A673 (cell line): ENCODE measurements at regions not wholly inside any gene's neighbourhood (a gene's known extent, or its start where the extent isn't known, plus 50 kb on each side); places are given as distances from the start of the nearest gene placed in this dataset.

Source experiments
- BruUV-seq: library from RNA; stranded (reverse); fragments of 400-500 nt; replicated peaks from 2 replicates; lab custom pipeline; 2021; lab: Mats Ljungman, UMichigan
- CTCF ChIA-PET: fragments of 300-600 bp; sonication (Branson Sonifier 250); formaldehyde crosslinking; loops from one replicate; lab custom pipeline; 2022; ENCODE audit warnings: antibody characterized with exemption; lab: Charles Lee
- POLR2A ChIA-PET: fragments of 300-600 bp; sonication (Branson Sonifier 250); formaldehyde crosslinking; loops from one replicate; lab custom pipeline; 2022; ENCODE audit warnings: antibody characterized with exemption; ENCODE audit not compliant: low non-redundant PET; lab: Charles Lee
- DNase-seq: peaks from one replicate; pipeline ENCODE4 v3.0.0-alpha.2; 2015; ENCODE audit warnings: low spot score
- H3K27ac ChIP-seq: fragments of 200-600 bp; sonication (generic); 2 replicates; pipeline ENCODE4 v1.5.1; 2016; ENCODE audit warnings: mixed run types, low read depth, mild to moderate bottlenecking, mixed read lengths, antibody characterized with exemption, low read length; ENCODE audit not compliant: poor library complexity, severe bottlenecking
- H3K27me3 ChIP-seq: fragments of 200-600 bp; sonication (generic); replicated peaks from 2 replicates; pipeline ENCODE4 v1.6.1; 2017; ENCODE audit warnings: mixed run types, low read depth, mild to moderate bottlenecking, mixed read lengths, antibody characterized with exemption, low read length; ENCODE audit not compliant: insufficient read depth, poor library complexity
- H3K36me3 ChIP-seq: fragments of 200-600 bp; sonication (generic); 2 replicates; pipeline ENCODE4 v1.6.1; 2016; ENCODE audit warnings: mixed run types, mild to moderate bottlenecking, mixed read lengths, antibody characterized with exemption, low read length; ENCODE audit not compliant: insufficient read depth, poor library complexity, severe bottlenecking
- H3K4me1 ChIP-seq: fragments of 200-600 bp; sonication (generic); 2 replicates; pipeline ENCODE4 v1.6.1; 2017; ENCODE audit warnings: mixed run types, mild to moderate bottlenecking, mixed read lengths, antibody characterized with exemption, low read length; ENCODE audit not compliant: insufficient read depth, poor library complexity, severe bottlenecking
- H3K4me3 ChIP-seq: fragments of 200-600 bp; sonication (generic); 2 replicates; pipeline ENCODE4 v1.5.1; 2016; ENCODE audit warnings: low read depth, mixed run types, mild to moderate bottlenecking, mixed read lengths, low read length; ENCODE audit not compliant: poor library complexity, severe bottlenecking
- H3K9me3 ChIP-seq: fragments of 200-600 bp; sonication (generic); 2 replicates; pipeline ENCODE4 v1.6.1; 2016; ENCODE audit warnings: mixed run types, low read depth, mild to moderate bottlenecking, mixed read lengths, antibody characterized with exemption, low read length; ENCODE audit not compliant: poor library complexity, severe bottlenecking
- EZH2 ChIP-seq: fragments of 200-600 bp; sonication (generic); IDR thresholded peaks from 2 replicates; pipeline ENCODE4 v1.6.1; 2017; ENCODE audit warnings: borderline replicate concordance, low read depth, mild to moderate bottlenecking, mixed read lengths, antibody characterized with exemption, low read length; ENCODE audit not compliant: poor library complexity, severe bottlenecking
- intact Hi-C: fragments of 100-400 bp; cut with micrococcal nuclease; formaldehyde crosslinking; loops from one replicate; pipeline ENCODE4 v1.10.0; 2022; ENCODE audit not compliant: unreplicated experiment
- TF ChIP-seq, protein P1 (sequence below): fragments of 300-800, 200-600 bp; sonication (generic); conservative IDR thresholded peaks from 2 replicates; pipeline ENCODE4 v1.5.1; 2017; ENCODE audit warnings: low read depth, mild to moderate bottlenecking, antibody characterized with exemption, low read length, moderate library complexity, mixed read lengths

DNA sequence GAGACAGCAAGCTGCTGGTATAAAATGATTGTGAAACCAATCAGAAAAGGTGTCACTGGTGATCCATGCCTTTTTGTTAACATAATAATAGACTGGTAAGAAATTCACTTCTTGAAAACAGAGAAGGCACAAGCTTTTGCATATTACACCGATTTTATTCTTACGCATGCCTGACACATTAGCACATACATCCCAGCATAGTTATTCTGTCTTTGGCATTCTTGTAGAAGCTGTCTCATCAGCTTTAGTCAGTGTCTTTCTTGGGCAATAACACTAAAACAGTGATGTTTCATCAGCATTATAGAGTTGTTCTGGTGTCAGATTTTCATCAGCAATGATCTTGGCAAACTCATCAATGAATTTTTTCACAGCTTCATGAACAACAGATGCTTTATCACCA, 283.4 kb upstream of the TMTC1 start:
- TF ChIP-seq, protein P1, sequence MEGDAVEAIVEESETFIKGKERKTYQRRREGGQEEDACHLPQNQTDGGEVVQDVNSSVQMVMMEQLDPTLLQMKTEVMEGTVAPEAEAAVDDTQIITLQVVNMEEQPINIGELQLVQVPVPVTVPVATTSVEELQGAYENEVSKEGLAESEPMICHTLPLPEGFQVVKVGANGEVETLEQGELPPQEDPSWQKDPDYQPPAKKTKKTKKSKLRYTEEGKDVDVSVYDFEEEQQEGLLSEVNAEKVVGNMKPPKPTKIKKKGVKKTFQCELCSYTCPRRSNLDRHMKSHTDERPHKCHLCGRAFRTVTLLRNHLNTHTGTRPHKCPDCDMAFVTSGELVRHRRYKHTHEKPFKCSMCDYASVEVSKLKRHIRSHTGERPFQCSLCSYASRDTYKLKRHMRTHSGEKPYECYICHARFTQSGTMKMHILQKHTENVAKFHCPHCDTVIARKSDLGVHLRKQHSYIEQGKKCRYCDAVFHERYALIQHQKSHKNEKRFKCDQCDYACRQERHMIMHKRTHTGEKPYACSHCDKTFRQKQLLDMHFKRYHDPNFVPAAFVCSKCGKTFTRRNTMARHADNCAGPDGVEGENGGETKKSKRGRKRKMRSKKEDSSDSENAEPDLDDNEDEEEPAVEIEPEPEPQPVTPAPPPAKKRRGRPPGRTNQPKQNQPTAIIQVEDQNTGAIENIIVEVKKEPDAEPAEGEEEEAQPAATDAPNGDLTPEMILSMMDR: no peak
- no peak for TF ChIP-seq EZH2
- H3K4me1 ChIP-seq: no peaks in the 10 kb centered on the region
- no peak overlapping the region for H3K4me3 ChIP-seq
- no peaks in the 10 kb centered on the region for H3K36me3 ChIP-seq
- no peaks in the 10 kb centered on the region for H3K27me3 ChIP-seq
- no TSS peak for BruUV-seq
- POLR2A ChIA-PET: no interaction called here
- intact Hi-C loops: no loop called here
- no peaks in the 10 kb centered on the region for H3K9me3 ChIP-seq
- CTCF ChIA-PET: no interaction called here
- no peak overlapping the region for H3K27ac ChIP-seq
- DNase-seq: no peak

DNA sequence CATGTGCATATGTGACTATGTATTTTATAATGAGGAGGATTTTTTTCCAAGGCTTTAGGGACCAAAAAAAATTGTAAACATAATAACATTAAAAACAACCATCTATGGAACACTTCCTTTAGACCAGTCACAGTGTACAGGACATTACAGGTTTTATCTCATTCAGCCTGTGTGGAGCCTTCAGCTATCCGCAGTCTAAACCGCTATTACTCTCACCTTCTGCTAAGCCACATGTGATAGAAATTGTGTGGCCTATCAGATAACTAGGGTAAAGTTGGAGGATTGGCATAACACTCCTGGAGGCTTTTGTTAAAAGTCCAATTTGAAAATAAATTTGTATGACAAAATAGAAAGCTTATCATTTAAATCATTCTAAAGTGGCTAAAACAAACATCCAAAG, 281.2 kb upstream of the TMTC1 start:
- BruUV-seq: no TSS peak
- no peak for DNase-seq
- Histone ChIP-seq H3K4me3 (no peak overlapping the region), H3K4me1 (no peaks in the 10 kb centered on the region), H3K36me3 (no peaks in the 10 kb centered on the region), H3K27me3 (no peaks in the 10 kb centered on the region), H3K27ac (no peak overlapping the region), H3K9me3 (no peaks in the 10 kb centered on the region)
- TF ChIP-seq EZH2: no peak
- TF ChIP-seq, protein P1: no peak
- POLR2A ChIA-PET: no interaction called here
- intact Hi-C loops: no loop called here
- CTCF ChIA-PET: no interaction called here

DNA sequence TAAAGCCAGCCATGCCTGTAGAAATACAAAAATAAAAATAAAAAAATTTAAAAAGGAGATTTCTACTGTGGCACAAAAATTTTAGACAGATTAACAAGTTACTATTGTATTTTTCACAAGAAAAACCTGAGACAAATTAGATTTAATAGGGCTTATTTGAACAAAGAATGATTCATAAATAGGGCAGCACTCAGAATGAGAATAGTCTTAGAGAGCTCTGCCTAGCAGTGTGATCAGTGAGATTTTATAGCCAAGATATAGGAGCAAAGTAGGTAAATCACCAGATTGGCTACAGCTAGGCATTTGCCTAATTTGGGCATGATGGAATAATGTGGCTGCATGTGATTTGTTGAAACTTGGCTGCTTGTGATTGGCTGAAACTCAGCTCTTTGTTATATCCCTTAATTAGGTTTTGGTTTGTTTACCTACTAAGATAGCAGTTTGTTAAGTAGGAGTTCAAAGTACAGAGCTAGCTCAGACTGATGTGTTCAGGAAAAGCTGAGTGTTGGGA, 279.7 kb upstream of the TMTC1 start:
- intact Hi-C loops: no loop called here
- no peak overlapping the region for H3K4me3 ChIP-seq
- H3K27ac ChIP-seq: no peak overlapping the region
- no peaks in the 10 kb centered on the region for H3K36me3 ChIP-seq
- no peaks in the 10 kb centered on the region for H3K4me1 ChIP-seq
- ChIA-PET CTCF (interaction anchor here (0.5 kb wide), 1 partner anchor 397 kb away, joined by 5 read pairs; no protein-coding TSS in a partner anchor), POLR2A (no interaction called here)
- no peak for DNase-seq
- TF ChIP-seq EZH2: no peak
- TF ChIP-seq, protein P1: no peak
- H3K9me3 ChIP-seq: no peaks in the 10 kb centered on the region
- BruUV-seq: no TSS peak
- no peaks in the 10 kb centered on the region for H3K27me3 ChIP-seq
